ENCODE measurements at regions not wholly inside any gene's neighbourhood (a gene's known extent, or its start where the extent isn't known, plus 50 kb on each side); places are given as distances from the start of the nearest gene placed in this dataset.

DNA sequence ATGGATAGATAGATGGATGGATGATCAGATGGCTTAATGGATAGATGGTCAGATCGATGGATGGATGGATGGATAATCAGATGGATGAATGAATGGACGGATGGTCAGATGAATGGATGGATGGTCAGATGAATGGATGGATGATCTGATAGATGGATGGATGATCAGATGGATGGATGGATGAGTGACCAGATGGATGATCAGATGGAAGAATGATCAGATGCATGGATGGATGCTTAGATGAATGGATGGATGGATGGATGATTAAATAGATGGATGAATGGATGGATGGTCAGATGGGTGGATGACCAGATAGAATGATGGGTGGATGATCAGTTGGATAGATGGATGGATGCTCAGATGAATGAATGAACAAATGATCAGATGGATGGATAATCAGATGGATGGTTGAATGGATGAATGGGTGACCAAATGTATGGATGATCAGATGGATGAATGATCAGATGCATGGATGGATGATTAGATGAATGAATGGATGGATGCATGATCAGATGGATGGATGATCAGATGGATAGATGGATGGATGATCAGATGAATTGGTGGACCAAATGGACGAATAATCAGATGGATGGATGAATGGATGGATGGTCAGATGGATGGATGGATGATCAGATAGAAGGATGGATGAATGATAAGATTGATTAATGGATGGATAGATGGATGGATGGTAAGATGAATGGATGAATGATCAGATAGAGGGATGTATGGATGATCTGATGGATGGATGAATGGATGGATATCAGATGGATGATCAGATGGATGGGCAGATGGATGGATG, 205.1 kb downstream of the TEX29 start:
- no peaks in the 10 kb centered on the region for H3K9me2 ChIP-seq
- H2AFZ ChIP-seq (ENCODE audit: low read depth): no peak overlapping the region
- no peaks in the 10 kb centered on the region for H4K20me1 ChIP-seq (ENCODE audit: insufficient read depth)
- TF ChIP-seq FOSL2 (IDR thresholded peaks at IDR 0.05; ENCODE audit: borderline replicate concordance, low read depth): no peak
- TF ChIP-seq FOXJ3 (CRISPR knock-in tag; IDR thresholded peaks at IDR 0.05): no peak
- no peak for TF ChIP-seq EP300 (IDR thresholded peaks at IDR 0.05; ENCODE audit: borderline replicate concordance in 1 of 2, low read depth in 1 of 2, low read length in 1 of 2)
- TF ChIP-seq, protein P1, sequence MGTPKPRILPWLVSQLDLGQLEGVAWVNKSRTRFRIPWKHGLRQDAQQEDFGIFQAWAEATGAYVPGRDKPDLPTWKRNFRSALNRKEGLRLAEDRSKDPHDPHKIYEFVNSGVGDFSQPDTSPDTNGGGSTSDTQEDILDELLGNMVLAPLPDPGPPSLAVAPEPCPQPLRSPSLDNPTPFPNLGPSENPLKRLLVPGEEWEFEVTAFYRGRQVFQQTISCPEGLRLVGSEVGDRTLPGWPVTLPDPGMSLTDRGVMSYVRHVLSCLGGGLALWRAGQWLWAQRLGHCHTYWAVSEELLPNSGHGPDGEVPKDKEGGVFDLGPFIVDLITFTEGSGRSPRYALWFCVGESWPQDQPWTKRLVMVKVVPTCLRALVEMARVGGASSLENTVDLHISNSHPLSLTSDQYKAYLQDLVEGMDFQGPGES (IDR thresholded peaks at IDR 0.05; ENCODE audit: low read depth, low read length): no peak
- no peak for TF ChIP-seq FOXM1 (IDR thresholded peaks at IDR 0.05; ENCODE audit: low read depth)
- TF ChIP-seq JUND (IDR thresholded peaks at IDR 0.05): no peak
- no peak for TF ChIP-seq GABPA (IDR thresholded peaks at IDR 0.05; ENCODE audit: low read depth)
- no peak for TF ChIP-seq RAD21 (IDR thresholded peaks at IDR 0.05; ENCODE audit: low read length)
- no peak for TF ChIP-seq SMC3 (IDR thresholded peaks at IDR 0.05; ENCODE audit: low read depth, low read length)
- TF ChIP-seq MEF2A (IDR thresholded peaks at IDR 0.05; ENCODE audit: borderline replicate concordance, low read depth): no peak
- TF ChIP-seq TCF12 (IDR thresholded peaks at IDR 0.05): no peak
- no peak for TF ChIP-seq TEAD4 (IDR thresholded peaks at IDR 0.05; ENCODE audit: borderline replicate concordance, insufficient read depth)
- TF ChIP-seq, protein P2, sequence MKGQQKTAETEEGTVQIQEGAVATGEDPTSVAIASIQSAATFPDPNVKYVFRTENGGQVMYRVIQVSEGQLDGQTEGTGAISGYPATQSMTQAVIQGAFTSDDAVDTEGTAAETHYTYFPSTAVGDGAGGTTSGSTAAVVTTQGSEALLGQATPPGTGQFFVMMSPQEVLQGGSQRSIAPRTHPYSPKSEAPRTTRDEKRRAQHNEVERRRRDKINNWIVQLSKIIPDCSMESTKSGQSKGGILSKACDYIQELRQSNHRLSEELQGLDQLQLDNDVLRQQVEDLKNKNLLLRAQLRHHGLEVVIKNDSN (IDR thresholded peaks at IDR 0.05; ENCODE audit: borderline replicate concordance, low read depth): no peak
- TF ChIP-seq, protein P3, sequence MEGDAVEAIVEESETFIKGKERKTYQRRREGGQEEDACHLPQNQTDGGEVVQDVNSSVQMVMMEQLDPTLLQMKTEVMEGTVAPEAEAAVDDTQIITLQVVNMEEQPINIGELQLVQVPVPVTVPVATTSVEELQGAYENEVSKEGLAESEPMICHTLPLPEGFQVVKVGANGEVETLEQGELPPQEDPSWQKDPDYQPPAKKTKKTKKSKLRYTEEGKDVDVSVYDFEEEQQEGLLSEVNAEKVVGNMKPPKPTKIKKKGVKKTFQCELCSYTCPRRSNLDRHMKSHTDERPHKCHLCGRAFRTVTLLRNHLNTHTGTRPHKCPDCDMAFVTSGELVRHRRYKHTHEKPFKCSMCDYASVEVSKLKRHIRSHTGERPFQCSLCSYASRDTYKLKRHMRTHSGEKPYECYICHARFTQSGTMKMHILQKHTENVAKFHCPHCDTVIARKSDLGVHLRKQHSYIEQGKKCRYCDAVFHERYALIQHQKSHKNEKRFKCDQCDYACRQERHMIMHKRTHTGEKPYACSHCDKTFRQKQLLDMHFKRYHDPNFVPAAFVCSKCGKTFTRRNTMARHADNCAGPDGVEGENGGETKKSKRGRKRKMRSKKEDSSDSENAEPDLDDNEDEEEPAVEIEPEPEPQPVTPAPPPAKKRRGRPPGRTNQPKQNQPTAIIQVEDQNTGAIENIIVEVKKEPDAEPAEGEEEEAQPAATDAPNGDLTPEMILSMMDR (IDR thresholded peaks at IDR 0.05): no peak
- no peak for TF ChIP-seq NFIC (IDR thresholded peaks at IDR 0.05; ENCODE audit: borderline replicate concordance)
- TF ChIP-seq RXRA (IDR thresholded peaks at IDR 0.05; ENCODE audit: borderline replicate concordance, low read depth): no peak
- TF ChIP-seq RCOR1 (IDR thresholded peaks at IDR 0.05; ENCODE audit: low read length): no peak
- no peak for TF ChIP-seq NRF1 (IDR thresholded peaks at IDR 0.05; ENCODE audit: low read depth, low read length)
- no peak overlapping the region for H3K4me3 ChIP-seq (ENCODE audit: low read depth in 2 of 2, low read length in 1 of 2)
- H3K4me2 ChIP-seq: no peak overlapping the region
- H3F3A ChIP-seq (replicated peaks; ENCODE audit: insufficient read depth): no peaks in the 10 kb centered on the region
- no peaks in the 10 kb centered on the region for H3K9me3 ChIP-seq
- WGBS (ENCODE audit: low lambda C conversion rate): 0% methylated on average over 3 of the region's 3 CpGs
- DNase-seq: no peak
- no peaks in the 10 kb centered on the region for H3K4me1 ChIP-seq (ENCODE audit: control insufficient read depth in 1 of 2, insufficient read depth in 2 of 2, low read depth in 1 of 2, low read length in 1 of 2)
- ChIA-PET CTCF (no interaction called here), POLR2A (no interaction called here)
- no peak overlapping the region for H3K27ac ChIP-seq (ENCODE audit: low read depth in 2 of 2, low read length in 1 of 2)
- H3K9ac ChIP-seq: no peak overlapping the region
- no peaks in the 10 kb centered on the region for H3K36me3 ChIP-seq (replicated peaks in 1 of 2; ENCODE audit: control insufficient read depth in 1 of 2, insufficient read depth in 2 of 2, low read length in 1 of 2)
- no peaks in the 10 kb centered on the region for H3K79me2 ChIP-seq (ENCODE audit: insufficient read depth)
- H3K27me3 ChIP-seq (ENCODE audit: insufficient read depth): no peaks in the 10 kb centered on the region

Data from SK-N-SH (cell line).